ENCODE measurements at regions not wholly inside any gene's neighbourhood (a gene's known extent, or its start where the extent isn't known, plus 50 kb on each side); places are given as distances from the start of the nearest gene placed in this dataset.

DNA sequence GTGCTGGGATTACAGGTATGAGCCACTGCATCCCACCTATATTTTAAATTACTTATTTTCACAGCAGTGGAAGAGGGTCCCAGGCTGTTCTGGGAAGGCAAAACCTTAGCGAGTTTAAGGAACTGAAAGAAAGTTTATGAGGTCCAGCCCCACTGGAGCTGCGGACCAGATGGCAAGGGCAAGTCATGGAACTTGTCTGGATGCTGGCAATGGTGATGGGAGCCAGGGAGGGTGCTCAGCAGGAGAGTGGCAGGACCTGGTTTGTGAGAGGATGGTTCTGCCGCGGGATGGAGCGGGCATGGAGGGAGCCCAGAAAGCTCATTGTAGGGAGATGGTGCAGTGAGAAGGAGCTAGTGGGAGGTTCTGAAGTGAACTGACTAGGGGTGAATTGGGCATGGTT lies 50.6 kb upstream of the SLC45A1 start:
- DNase-seq (ENCODE audit: low read depth in 3 of 3): no peak

DNA sequence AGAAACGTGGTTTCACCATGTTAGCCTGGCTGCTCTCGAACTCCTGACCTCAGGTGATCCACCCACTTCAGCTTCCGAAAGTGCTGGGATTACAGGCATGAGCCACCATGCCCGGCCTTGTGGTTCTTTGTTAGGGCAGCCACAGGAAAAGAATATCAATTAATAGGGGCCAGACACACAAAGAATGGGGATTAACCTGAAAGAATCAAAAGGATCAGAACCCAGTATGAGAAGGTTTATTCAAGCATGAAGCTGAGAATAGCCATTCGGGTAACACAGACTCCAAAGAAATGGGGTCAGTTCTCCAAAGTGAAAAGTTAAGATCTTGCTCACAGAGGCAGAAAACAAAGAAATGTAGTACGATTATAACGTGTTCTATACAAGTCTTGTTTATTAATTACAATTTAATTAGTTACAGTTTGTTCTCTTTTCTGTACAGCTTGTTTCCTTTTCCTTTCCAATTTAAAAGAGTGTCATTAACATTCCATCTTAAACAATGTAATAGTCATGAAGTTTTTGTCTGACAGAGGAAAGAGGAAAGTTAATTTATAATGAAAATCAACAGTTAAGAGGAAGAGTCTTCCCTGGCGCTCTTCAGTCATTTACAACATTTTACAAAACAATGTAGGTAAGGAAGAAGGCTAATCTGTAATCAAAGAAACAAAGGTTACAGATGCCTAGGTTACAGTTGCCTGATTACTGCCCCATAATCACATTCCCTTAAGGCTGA lies 51.3 kb upstream of the SLC45A1 start:
- no peak for DNase-seq (ENCODE audit: low read depth in 3 of 3)

DNA sequence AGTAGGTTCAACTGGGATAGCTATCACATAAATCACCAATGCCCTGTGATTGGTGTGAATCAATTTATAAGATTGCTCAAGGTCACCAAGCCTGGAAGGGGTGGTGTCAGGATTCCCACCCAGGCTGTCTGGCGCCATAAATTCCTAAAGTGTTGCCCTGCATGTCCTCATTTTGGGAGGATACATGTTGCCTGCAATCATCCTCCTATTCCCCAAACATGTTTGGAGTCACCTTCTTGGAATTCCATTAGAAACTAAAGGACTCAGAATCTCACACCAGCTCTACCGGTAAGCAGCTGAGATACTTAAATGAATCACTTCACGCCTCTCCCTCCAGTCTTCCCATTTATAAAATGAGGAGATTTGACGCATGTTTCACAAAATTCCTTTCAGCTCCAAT lies 54.1 kb upstream of the SLC45A1 start:
- no peak for DNase-seq (ENCODE audit: low read depth in 3 of 3)

DNA sequence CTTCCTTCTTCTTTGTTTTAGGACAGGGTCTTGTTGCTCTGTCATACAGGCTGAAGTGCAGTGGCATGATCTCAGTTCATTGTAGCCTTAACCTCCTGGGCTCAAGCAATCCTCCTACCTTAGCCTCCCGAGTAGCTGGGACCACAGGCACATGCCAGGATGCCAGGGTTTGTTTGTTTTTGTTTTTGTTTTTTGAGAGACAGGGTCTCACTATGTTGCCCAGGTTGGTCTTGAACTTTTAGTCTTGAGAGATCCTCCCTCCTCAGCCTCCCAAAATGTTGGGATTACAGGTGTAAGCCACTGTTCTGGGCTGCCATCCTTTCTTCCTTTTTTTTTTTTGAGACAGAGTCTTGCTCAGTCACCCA lies 56.5 kb upstream of the SLC45A1 start:
- DNase-seq (ENCODE audit: low read depth in 3 of 3): no peak

DNA sequence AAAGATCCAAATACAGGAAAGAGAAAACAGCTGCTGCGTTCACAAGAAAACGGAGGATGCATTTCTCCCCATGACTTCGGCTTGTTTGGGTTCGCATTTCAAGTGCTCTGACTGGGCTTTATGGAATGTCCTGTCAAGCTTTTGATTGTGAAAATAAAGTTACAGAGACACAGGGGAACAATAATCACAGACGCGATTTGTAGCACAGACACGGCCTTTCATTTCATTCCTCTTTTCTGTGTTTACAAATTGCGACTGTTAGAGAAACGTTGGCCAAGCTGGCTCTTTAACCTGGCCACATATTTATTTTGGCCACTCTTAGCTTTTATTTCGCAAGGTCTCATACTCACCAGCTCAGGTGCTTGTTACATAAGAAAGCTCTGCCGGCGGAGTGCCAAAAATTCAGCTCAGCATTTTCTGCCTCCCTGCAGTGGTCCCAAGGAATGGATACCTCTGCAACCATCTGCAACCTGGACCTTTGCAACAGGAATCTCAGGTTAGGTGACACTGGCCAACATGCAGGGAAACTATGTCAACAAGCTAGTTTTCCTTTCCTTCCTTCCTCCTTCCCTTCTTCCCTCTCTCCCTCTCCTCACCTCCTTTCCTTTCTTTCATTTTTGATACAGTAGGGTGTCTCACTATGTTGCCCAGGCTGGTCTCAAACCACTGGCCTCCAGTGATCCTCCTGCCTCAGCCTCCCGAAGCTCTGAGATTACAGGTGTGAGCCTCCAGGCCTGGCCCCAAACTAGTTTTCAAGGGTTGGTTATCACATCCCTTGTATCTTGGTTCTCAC lies 58.2 kb upstream of the SLC45A1 start:
- no peak for DNase-seq (ENCODE audit: low read depth in 3 of 3)

DNA sequence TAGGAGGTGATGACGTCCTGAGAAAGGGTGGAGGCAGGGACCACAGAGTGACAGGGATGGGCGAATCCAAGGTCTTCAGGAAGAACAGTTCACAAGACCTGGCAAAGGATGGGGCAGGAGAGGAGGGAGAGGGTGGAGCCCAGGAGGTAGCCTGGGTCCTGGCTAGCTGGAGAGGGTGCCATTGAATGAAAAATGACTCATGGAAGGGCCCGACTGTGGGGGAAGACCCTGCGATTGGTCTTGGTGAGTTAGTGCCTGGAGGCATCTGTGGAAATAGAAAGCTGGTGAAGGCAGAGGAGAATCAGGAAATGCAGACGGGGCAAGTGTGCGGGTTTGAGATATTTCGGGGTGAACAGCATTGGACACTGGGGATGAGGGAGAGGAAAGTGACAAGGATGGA lies 60.3 kb upstream of the SLC45A1 start:
- DNase-seq (ENCODE audit: low read depth in 3 of 3): no peak

DNA sequence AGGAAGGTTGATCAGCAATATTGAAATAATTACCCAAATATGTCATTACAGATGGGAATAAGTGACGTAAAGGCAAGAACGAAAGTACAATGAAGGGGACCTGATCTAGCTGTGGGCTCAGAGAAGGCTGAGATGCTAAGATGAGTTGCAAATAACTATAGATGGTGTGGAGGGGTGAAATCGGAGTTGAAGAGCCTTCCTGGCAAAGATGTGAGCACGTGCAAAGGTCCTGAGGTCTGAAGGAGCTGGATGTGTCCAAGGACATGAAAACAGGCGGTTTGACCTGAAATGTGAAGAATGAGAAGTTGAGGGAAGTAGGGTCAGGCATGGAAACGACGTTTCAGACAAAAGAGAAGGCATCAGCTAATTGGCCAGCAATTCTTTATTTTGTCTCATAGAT lies 61.6 kb upstream of the SLC45A1 start:
- DNase-seq (ENCODE audit: low read depth in 3 of 3): no peak

DNA sequence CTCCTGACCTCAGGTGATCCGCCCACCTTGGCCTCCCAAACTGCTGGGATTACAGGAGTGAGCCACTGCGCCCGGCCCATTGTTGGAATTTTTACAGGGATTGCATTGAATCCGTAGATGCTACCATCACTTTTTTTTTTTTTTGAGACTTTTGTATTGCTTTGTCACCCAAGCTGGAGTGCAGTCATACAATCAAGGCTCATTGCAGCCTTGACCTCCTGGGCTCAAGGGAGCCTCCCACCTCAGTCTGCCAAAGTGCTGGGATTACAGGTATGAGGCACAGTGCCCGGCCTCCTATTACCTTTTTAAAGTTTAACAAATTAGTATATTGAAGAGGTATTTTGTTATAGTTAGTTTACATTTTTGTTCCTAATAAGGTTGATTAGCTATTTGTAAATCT lies 62.2 kb upstream of the SLC45A1 start:
- DNase-seq (ENCODE audit: low read depth in 3 of 3): no peak

DNA sequence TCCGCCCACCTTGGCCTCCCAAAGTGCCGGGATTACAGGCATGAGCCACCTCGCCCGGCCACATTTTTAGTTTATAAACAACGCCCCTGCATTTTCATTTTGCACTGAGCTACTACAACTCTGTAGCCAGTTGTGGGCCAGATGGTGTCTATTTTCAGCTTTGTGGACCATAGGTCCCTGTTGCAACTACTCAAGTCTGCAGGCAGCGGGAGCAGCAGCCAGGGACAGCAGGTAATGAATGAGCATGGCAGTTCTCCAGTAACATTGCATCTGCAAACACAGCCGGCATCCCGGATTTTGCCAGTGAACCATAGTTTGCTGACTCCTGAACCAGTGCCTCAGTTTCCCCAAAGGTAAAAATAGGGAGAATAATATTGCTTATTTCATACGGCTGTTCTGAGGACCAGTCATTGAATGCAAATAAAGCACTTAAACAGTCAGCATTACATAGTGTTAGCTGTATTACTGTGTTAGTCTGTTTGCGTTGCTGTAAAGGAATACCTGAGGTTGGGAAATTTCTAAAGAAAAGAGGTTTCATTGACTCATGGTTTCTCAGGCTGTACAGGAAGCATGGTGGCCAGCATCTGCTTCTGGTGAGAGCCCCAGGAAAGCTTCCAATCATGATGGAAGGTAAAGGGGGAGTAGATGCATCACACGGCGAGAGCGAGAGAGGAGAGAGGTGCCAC lies 65.5 kb upstream of the SLC45A1 start:
- DNase-seq (ENCODE audit: low read depth in 3 of 3): no peak

DNA sequence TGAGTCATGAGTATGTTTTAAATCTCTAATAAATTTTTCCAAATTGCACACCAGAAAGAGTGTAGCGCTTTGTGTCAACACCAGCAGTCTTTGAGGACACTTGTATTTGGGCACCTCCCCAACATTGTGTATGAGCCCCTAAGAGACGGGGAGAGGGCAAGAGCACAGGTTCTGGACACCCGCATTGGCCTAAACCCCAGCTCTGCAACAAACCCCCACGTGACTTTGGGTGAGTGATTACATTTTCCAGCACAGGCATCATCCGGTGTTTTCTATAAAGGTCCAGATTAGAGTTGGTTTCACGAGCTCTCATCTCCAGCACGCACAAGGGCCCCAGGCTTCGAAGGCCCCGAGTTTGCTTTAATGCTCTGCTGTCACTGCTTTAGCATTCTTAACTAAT lies 66.3 kb upstream of the SLC45A1 start:
- no peak for DNase-seq (ENCODE audit: low read depth in 3 of 3)

DNA sequence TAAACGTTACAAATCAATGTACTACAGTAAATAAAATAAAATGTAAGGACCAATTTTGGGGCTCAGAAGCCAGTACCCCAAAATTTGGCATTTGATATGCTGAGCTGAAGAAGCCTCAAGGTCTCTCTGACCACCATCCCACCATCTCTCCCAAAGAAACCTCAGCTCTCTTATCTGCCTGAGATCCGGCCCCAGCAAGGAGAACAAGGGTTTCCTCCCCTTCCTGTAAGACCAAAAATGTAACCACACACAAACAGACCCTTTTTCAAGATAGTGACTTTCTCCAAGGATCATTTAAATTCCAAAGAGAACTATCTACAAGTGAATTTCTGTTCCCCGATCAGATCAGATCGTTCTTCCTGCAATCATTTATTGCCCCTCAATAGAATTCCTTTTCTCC lies 68.1 kb upstream of the SLC45A1 start:
- no peak for DNase-seq (ENCODE audit: low read depth in 3 of 3)

DNA sequence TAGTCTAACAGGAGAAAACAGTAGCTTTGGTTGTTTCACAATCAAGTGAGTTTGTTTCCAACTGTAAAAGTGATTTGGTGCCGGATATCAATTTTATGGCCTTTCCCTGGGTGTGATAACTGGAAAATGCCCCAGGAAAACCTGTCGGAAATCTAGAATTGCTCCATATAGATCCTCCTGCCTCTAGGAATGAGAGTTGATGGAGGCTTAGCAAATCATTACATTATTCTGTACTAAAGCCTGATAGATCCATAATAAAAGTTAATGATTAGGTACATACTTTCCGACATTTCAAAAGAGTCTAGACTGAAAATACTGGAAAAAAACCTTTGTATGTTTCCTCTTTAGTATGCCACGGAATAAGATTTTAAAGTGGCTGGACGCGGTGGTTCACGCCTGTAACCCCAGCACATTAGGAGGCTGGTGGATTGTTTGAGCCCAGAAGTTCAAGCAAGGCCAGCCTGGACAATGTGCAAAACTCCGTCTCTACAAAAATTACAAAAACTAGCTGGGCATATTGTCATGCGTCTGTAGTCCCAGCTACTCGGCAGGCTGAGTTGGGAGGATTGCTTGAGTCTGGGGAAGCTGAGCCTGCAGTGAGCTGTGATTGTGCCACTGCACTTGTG lies 70.0 kb upstream of the SLC45A1 start:
- no peak for DNase-seq (ENCODE audit: low read depth in 3 of 3)

DNA sequence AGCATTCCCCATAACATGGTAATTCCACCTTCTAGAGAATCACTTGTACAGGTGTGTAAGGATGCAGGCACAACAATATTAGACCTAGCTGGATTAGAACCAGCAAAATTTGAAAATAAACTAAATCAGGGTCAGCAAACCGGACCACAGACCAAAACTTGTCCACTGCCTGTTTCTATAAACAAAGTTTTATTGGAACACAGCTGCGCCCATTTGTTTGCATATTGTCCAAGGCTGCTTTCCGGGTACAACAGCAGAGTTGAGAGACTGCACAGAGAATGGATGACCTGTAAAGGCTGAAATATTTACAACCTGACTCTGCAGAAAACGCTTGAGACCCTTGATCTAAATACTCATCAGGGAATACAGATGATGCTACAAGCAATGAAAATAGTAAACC lies 73.6 kb upstream of the SLC45A1 start:
- no peak for DNase-seq (ENCODE audit: low read depth in 3 of 3)

DNA sequence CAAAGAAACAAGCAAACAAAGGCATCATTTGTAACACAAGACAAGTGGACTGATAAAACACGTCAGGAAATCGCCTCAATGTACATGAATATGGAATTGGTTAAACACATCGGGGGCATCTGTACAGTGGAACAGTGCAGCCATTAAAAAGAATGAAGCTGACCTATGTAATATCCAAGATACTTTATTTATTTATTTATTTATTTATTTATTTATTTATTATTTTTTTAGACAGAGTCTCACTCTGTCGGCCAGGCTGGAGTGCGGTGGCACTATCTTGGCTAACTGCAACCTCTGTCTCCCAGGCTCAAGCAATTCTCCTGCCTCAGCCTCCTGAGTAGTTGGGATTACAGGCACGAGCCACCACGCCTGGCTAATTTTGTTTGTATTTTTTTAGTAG lies 75.4 kb upstream of the SLC45A1 start:
- DNase-seq (ENCODE audit: low read depth in 3 of 3): no peak

DNA sequence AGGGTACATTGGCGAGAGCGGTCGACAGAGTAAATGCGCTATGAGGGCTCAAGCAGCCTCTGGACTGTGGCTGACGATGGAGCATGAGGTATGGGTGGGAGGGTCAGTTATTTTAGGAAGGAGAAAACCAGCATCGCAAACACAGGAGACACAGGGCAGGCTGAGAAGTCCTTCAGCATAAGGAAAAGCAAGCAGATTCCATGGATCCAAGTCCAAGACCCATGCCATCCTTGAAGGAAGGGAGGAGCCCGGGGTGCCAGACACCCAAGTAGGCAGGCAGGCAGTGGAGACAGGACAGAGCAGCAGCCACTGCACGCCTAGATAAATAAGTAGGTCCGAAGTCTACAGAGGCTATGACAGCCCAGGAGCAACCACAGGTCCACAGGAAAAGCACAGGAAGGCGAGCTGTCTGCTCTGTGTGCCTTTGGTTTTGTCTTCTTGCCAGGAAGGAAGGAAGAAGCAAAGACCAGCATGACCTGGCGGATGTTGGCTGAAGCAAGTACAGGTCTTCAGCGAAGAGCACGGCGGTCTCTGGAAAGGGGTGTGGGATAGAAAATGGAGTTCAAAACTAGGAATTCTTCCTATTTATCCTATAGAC lies 76.4 kb upstream of the SLC45A1 start:
- no peak for DNase-seq (ENCODE audit: low read depth in 3 of 3)

DNA sequence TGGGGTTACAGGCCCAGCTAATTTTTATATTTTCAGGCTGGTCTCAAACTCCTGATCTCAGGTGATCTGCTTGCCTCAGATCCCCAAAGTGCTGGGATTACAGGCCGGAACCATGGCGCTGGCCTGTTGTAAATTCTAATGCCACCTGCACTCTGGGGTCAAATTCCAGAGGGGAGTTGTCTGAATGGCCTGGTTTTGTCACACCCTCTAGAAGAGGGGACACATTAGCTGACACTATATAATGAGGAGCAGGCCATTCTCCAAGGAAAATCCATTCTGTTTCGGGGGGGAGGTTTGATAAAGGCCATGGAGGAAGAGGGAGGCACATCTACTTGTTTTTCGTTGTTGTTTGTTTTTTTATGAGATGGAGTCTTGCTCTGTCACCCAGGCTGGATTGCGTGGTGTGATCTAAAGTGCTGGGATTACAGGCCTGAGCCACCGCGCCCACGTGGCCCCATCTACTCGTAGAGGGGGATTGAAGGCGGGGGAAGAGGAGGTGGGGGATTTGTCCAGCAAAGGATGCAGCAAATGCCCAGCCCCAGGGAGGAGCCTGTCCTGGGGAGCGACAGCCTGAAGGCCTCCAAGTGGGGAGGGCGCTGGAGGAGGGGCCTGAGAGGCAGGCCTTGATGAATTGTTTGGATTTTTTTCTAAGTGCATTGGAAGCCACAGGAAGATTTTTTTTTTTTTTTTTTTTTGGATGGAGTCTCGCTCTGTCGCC lies 78.4 kb upstream of the SLC45A1 start:
- no peak for DNase-seq (ENCODE audit: low read depth in 3 of 3)

DNA sequence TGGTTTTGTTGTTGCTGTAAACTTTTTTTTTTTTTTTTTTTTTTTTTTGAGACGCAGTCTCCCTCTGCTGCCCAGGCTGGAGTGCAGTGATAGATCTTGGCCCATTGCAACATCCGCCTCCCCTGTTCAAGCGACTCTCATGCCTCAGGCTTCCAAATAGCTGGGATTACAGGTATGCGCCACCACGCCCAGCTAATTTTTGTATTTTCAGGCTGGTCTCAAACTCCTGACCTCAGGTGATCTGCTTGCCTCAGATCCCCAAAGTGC lies 78.9 kb upstream of the SLC45A1 start:
- no peak for DNase-seq (ENCODE audit: low read depth in 3 of 3)

DNA sequence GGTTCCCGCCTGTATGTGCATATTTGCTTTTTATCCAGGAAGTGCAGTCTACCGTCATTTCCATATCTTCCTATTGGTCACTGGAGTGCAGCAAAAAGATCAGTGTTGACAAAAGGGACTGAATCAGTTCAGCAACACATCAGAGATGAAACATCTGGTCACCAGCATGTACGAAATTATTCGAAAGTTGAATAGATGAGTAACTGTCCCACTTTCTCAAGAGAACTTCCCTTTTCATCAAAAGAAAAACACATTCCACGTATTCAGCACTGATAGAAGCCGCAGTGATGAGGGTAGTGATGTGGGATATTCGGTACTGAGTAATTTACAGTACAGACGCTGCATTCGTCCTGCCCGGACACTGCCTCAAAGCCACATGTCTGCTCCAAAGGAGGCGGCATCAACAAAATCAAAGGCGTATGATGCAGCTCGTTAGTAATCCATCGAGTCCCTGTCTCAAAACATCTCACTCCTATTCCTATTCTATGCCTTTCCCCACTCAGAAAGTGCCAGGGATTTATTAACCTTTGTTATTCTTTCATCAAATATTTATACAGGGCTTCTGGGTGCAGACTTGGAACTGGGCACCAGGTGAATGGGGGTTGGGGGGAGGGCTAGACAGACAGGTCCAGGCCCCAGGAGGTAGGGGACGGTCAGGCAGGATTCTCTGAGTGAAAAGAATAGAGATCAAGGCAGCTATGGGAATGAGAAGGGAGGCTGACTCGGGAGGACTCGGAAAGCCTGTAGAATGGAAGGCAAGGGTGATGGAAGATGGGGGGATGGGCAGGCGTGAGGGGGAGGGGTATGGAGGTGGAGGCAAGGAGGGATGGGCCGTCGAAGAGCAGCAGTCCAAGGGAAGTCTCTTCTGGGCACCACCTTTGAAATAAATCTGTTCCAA lies 79.5 kb upstream of the SLC45A1 start:
- no peak for DNase-seq (ENCODE audit: low read depth in 3 of 3)

DNA sequence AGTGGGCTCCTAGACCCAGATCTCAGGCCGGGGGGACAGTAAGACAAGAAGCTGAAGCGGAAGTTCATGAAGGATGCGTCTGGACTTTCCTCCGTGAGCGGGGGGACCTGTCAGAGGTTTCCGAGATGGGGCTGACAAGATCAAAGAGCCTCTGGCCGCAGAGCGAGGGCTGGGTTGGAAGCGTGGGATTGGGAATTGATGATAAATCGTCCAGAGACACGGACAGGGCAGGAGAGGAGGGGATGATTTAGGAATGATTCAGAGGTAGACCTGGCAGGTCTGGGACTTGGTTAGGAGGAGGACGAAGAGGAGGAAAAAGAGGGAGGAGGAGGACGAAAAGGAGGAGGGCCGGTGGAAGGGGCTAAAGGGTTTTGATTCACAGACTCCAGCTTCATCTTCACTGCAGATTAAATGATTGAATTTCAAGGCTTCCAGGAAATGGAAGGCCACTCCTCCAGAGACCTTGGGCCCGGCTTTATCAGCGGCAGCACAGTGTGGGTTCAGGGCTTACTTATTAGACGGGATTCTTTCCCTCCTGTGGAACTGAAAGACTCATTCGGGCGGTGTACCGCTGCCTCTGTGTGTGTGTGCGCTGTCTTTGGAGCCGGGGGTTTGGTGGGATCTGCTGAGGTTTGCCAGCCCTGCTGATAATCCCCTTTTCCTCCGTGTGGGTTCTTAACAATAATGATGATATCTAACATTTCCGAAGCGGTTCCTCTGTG lies 85.7 kb upstream of the SLC45A1 start:
- no peak for DNase-seq (ENCODE audit: low read depth in 3 of 3)

DNA sequence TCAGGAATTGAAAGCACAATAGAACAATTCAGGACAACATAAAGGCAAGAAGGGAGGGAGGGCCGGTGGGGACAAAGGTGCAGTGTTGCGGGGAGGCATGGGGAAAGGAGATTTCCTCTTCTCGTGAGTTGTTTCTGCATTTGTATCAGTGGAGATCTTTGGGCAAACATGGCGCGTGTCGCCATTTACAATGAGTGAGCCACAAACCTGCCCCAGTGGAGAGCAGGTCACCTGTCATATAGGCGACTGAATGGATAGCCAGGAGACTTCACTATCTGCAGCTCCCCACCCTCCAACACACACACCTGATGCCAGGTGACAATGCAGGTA lies 87.7 kb upstream of the SLC45A1 start:
- DNase-seq (ENCODE audit: low read depth in 3 of 3): no peak

Data from stimulated activated CD4-positive, alpha-beta T cell treated with anti-CD3 and anti-CD28 coated beads, TNF-alpha, amount 100 ng/mL, for 24 hours (primary cell).